Hindlimb muscle (tissue), 1 donor: ENCODE measurements at regions not wholly inside any gene's neighbourhood (a gene's known extent, or its start where the extent isn't known, plus 50 kb on each side); places are given as distances from the start of the nearest gene placed in this dataset.
A peak's percentile ranks its signal among the peaks of the same experiment; 100 is the strongest.

Experiments used
- DNase-seq: peaks from one replicate; pipeline ENCODE4 v3.0.0-alpha.2; 2013

DNA sequence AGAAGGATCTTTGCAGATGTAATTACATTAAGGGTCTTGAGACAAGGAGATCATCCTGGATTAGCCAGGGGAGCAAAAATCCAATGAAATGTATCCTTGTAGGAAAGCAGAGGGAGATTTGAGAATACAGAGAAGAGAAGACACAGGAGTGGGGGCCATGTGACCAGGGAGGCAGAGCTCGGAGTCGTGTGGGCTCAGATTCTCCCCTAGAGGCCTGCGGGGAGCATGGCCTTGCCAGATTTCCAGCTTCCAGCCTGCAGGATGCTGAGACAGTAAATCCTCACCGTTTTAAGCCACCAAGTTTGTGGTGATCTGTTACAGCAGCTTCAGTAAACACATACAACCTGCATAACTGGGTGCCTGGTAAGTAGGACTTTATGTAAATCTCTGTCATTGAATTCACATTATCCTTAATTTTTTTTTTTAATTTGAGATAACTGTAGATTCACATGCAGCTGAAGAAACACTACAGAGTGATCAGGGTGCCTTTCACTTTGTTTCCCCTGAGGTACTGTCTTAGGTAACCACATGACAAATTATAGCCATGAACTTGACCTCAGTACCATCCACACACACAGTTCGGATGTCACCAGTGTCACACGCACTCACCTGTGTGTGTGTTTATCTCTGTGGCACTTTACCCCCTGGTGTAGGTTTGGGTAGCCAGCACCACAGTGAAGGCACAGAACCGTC, 138.4 kb upstream of the HDAC4 start:
- DNase-seq = no peak

DNA sequence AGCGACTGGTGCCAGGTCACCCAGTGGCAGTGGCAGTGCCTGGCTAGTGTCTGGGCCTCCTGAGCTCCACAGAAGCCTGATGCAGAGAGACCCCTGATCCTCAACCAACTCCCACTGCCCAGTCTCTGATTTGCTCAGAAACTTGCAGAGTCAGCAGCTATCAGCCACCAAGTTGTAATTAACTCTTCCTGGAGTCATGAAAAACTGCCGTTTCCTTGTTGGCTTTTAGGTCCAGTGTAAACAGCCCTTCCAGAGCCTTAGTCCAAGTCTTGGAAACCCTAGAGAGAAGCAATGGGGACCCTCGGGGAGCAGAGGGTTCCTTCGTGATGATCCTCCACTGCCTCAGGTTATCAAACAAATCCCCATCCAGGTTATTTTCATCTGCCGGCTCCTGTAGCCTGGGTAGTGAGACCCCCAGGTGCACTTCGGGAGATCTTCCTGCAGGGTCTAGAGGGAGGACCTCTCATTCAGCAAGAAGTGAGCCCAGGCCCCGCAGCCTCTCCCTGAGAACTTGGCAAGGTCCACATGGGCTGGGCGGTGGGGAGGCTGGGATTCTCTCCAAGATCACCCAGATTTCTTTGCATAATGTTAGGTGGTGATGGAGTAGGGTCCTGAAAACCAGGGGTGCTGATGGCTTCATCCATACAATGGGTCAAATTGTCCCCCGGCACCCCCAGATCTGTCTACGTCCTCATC, 137.7 kb upstream of the HDAC4 start:
- DNase-seq = no peak

DNA sequence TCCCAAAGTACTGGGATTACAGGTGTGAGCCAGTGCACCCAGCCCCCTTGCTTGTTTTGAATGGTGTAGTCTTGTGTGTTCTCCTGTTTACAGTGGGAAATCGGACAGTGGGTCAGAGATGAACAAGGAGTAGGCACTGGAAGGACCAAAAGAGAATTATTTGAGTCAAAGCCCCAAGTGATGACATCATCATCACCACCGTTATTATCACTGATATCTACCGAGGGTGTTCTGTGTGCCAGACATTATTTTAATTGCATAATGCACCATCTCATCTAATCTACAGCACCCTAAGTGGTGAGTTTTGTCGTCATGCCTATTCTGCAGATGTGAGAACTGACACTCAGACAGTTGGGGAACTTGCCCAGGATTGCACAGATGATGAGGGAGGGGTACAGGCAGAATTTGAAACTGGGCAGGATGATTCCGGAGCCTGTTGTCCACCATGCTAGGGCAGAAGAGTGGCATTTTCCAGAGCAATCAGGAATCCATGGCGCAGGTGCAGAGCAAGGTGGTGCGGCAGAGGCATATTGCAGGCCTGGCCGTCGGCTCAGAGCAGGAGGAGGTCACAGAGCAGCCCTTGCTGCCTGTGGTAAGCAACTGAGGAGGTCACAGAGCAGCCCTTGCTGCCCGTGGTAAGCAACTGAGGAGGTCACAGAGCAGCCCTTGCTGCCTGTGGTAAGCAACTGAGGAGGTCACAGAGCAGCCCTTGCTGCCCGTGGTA, 137.0 kb upstream of the HDAC4 start:
- no peak for DNase-seq

DNA sequence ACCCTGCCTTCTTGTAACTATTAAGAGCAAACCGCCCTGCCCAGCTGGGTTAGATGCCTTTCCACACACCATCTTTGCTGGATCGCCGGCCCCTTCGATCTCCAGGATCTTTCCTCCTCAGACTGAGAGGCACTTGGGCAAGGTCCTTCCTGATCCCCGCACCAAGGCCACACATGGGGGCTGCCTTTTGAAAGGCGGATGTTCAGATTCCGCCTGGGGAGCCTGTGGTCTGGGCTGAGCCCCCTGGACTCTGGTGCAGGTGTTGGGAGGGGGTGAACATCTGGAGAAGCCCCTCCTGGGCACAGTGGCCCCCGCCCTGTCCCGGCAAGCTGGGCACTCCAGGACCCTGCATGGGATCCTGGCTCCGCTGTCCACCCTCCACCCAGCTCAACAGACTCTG, 135.4 kb upstream of the HDAC4 start:
- no peak for DNase-seq

DNA sequence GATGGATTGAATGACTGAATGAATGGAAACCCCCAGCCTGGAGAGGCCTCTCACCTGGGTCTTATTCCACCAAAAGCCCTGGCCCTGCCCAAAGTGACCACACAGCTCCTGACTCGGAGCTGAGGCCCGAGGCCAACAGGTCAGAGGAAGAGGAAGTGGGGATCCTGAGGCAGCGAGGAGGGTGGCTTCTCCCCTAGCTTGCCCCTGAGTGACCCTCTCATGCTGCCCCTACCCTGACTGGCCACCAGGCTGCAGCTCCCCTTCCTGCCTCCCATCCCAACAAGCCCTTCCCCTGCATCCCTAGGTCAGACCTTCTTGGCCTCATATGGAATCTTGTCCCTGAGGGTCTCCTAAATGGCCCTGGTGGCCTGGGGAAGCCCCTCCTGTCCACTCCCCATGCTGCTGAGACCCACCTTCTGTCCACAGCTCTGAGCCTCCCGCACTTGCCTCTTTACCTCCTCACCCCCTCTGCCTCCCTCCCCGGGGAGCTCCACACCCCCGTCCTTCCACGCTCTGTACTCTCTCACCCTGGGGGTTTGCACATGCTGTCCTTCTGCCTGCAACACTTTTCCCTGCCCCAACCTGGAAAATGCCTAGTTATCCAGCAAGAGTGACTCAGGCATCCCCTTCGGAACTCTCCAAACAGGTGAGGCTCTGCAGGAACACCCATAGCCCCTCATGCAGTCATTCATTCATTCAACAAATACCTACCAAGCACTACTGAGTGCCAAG, 134.8 kb upstream of the HDAC4 start:
- no peak for DNase-seq

DNA sequence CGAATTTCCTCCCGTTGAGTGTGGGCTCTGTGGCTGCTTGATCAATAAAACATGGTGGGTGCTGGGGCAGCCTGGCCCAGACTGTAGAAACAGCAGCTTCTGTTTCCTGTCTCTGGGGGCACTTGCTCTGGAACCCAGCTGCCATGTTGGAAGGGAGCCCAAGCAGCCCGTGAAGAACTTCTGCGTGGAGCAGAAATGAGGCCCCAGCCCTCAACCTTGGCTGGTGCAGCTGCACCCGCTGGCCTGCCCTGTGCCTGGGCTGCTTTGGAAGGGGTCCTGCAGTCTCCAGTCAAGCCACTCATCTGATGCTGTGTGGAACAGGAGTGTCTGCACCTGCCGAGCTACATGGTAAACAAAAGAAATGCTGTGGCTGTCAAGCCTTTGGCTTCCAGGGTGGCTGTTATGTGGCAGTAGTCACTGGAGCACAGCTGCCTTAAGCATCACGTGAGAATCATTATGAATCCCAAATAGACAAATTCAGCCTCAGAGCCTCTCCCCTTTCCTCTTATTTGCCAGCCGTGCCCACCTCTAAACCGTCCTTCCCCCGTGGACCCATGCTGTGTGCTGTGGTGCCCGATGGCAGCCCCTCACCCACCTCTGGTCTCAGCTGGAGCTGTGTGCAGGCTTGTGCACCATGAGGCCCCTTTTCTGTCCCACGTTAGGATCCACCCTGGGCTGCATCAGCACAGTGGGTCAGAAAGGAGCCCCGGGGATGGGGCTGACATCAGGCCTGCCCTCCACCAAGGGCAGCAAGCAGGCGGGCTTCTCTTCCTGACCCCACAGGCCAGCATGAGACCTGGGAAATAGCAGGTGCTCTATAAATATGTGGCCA, 134.0 kb upstream of the HDAC4 start:
- DNase-seq = no peak

DNA sequence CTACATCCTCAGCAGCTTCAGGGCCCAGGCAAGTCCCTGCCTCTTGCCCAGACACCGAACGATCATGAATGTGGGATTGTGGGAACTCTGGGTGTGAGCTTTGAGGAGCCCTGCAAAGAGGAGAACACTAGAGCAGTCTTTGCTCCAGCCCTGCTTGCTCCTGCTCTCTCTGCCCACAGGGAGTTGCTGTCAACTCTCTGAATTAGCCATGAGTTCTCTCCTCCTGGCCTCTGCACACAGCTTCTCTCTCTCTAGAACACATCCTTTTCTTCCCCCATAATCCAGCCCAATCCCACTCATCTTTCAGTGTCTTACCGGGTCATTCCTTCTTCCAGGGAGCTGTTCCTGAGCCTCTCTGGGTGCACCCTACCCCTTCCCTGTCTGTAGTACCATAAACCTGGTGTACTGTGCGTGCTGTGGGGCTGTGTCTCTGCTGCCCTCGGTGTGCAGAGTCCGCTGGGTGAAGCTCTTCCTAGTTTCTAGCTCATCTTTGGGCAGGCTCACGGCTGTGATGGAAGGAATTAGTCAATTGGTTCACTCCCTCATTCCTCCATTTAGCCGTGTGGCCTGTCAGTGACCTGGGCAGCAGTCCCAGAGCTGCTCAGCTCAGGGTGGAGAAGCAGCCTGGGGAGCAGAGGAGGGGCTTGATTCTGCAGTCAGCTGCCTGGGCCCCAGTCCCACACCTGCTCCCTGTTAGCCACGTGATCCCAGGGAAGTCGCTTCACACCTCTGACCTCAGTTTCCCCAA, 132.9 kb upstream of the HDAC4 start:
- peak; percentile 86 for DNase-seq

DNA sequence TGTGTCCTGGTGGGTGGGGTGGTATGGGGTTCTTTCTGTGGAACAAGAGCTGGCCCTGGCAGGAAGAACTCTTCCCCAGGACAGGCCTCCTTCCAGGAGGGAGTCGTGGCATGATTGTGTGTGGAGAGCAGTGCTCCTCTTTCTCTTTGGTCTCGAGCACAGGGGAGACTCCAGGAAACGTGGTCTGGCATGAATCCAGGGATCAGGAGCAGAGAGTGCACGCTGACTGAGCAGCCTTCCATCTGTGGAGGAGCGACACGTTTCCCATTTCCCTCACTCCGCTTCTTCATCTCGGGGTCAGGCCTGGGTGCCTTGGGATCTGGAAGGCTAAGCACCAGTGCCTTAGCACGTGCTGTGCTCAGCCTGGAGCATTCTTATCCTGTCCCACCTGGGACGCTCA, 132.0 kb upstream of the HDAC4 start:
- peak; percentile 43 for DNase-seq

DNA sequence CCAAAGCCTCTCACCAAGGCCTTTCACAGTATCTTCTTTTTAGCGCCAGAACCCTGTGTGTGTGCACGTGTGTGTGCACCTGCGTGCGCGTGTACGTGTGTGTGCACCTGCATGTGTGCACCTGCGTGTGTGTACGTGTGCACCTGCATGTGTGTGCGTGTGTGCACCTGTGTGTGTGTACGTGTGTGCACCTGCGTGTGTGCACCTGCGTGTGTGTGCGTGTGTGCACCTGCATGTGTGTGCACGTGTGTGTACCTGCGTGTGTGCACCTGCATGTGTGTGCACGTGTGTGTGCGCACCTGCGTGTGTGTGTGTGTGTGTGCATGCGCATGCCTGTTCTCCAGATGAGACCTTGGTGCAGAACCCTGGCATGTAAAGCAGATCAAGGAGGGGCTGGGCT, 131.4 kb upstream of the HDAC4 start:
- DNase-seq = no peak

DNA sequence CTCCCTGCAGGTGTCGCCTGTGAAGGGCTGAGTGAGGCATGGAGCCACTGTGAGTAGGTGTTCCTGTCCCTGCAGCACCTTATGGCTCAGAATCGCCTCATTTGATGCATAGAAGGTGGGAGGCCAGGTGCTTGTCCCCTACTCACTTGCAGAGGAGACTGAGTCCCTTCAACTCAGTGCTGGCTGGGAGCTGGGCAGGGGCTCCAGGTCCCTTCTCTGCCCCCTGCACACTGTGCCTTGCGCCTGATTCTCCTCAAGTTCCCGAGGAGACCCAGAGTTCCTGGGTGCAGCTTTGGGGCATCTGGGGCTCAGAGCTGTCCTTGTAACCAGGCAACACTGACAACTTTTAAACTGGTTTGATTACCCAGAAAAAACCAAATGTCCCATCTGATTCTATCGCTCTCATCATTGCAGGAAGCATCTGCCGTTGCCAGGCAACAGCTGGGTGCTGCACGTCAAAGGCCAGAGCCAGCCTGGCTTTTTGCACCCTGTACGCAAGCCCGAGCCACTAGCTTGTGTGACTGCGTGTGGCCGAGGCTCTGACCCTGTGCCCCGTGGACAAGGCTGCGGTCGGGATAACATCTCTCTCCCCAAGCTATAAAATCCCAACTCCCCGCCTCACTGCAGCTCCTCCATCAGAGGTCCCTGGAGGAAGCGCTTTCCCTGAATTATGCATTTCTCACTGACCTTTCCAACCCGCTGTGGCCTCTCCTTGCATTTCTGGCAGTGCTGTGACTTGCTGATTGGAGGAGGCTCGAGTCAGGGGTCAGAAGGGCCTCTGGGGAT, 130.8 kb upstream of the HDAC4 start:
- DNase-seq = no peak

DNA sequence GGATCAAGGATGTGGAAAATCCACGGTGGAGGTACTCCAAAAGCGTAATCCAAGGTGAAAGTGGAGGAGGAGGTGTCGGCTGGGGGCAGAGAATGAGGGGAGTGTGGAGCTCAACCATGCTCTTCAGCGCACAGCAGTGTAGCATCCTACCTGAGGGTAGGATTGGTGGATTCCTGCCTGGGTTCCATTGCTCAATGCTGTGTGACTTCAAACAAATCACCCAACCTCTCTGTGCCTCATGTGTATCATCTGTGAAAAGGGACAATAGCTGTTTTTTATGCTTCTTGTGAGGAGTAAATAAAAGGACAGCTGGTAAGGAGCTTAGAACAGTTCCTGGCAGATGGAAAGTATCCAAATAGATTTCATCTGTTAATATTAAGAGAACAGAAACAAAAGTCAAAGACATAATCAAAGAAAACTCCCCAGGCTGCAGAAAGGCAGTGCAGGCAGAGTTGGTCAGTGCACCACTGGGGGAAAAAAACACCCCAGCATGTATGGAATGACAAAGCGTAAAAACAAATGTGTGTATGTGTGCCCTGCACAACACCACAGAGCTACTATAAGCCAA, 130.0 kb upstream of the HDAC4 start:
- no peak for DNase-seq

DNA sequence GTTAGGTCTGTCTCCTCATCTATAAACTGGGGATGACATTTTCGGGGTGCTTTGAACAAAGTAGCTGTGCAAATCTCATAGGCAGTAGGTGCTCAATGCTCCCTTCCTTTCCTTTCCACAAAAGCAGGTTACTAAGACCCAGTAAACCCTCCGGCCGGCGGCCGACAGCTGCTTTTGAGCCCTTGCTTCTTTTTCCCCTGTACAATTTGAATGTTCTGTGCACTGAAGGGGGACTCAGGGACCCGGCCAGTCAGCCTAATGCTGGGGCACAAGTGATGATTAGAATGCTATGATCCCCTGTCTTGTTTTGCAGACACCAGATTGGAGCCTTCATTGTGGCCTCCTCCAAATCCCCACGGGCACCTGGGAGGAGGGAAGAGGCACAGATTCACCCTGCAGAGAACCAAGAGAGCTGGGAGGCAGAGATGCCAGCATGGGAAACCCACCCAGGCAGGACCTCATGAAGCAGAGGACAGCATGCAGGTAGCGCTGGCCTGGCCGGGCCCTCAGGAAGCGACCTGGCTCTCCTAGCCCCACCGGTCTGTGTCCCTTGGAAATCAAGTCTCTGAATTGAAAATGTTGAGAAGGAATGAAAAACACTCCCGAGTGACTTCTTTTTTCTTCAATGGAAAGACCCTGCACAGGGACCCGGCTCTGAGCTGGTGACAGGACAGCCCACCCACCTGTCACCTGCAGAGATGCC, 128.6 kb upstream of the HDAC4 start:
- DNase-seq = no peak

DNA sequence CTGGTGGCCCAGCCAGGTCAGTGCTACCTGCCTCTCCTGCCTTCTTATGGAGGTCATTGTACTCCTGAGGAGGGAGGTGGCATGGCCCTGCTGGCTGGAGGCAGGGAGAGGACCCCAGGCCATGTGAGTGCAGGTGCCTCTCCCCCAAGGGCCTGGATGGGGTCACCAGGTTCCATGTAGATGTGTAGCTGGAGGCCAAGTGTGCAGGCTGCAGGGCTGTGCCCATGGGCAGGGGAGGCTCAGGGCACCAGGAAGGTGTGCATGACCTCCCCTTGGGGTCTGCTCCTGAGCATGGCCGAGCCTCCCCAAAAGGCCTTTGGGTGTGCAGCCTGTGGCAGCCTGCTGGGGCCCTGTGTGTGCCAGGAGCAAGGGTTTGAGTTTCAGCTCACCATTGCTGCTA, 128.1 kb upstream of the HDAC4 start:
- DNase-seq = no peak

DNA sequence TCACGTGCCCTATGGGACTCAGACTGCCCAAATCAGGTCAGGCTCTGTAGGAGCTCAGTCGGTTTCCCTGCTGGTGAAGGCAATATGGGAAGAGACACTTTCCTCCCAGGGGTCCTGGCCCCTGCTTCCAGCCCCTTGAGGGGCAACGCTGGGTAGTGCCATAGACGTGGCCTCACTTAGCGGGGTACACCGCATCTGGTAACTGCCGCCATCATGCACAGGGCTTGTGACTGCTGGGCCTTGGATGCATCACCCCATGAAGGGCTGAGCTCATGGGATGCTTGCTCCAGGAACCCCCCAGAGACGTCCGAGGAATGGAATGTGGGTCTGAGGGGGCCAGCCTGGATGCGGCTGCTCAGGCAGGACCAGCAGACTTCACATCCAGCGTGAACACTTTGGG, 127.3 kb upstream of the HDAC4 start:
- DNase-seq = no peak

DNA sequence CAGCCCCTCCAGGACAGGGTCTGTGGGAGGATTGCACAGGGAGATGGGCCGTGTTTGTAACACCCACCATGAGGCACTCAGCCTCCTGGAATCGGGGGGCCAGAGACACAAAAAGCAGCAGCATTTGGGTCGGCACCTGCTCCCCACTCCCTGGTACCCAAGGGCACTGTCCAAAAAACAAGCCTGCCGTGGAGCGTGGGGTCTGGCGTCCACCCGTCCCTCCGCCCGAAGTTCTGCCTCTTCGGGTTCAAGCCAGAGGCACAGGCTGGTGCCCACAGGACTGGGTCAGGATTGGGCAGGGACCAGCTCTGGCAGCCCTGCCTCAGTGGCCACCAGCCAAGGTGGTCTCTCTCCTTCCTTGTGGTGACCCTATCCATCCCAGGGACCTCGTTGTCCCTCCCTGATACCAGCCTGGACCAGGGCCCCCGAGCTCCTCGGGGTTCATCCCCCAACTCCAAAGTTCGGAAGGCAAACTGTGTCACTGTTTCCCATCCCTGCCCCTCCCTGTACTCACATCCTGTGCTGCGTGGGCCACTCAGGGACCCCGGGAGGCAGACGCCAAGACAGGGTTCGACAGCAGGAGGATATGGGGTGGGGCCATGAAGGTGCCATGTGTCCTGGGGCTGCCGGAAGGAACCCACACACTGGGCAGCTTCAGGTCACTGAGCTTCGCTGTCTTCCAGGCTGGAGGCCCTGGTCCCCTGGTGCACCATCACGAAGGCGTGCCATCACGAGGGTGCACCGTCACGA, 126.0 kb upstream of the HDAC4 start:
- no peak for DNase-seq

DNA sequence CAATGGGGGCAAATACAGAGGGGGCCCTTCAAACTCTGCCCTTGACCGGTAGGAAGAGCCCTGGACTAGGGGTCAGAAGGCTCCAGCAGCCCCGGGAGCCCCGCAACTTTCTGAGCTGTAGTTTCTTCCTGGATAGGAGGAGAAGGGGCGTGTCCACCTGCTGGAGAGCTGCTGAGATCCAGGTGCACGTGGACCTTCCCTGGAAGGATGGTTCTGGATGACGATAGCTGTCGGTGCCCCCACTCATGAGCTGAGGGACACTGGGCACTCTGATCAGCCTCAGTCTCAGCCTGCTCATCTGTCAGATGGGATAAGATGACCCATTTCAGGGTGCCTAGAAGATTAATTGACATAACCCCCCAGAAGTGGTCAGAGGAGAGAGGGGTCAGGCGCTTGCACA, 125.2 kb upstream of the HDAC4 start:
- DNase-seq = no peak

DNA sequence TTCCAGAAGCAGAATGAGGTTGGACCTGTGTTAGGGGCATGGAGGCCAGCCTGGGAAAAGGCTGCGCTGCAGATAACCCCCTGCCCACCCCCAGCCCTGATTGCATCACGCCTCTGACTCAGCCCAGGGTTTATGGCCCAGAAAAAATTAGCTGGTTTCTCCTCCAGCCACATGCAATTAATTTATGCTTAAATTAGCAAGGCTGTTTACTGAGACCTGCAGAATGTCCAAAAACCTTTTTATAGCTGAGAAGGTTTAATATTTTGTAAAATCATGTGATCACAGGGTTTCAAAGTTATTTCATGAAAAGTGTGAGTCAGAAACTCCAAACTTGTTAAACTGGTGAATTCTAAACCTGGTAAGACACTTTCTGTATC, 123.1 kb upstream of the HDAC4 start:
- DNase-seq = no peak

DNA sequence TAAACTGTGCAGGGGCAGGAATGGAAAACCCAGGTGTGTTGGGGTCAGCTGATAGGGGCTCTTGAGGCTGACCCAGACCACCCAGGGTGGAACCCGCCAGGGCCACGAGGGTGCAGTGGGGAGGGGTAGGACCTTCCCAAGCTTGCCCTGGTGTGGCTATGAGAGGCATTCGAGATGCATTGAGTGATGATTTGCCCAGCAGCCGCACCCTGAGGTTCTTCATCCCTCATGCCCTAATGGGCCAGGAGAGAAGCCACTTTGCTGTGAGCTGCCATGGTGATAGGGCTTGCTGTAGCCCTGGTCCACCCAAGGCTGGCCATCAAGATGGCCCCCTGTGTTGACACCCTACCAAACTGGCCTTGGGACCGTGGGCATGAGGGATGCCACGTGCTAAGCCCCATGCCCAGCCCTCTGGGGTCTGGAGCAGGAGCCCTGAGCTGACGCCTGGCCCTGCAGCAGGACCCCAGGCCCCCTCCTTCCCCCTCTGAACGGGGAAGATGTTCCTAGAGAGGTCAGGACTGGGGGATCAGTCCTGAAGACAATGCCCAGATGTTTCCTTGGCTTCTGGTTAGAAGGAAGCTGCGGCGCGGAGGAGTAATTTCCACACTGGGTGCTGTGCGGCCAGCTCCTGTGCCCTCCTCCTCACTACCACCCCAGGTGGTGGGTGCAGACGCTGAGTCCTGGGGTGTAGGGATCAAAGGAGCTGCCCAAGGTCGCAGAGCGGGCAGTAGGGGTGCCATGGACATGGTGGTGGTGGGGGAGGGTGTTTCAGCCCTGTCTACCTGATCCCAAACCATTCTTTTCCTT, 122.5 kb upstream of the HDAC4 start:
- no peak for DNase-seq
